Ascending aorta (tissue), 2 donors: ENCODE measurements at regions not wholly inside any gene's neighbourhood (a gene's known extent, or its start where the extent isn't known, plus 50 kb on each side); places are given as distances from the start of the nearest gene placed in this dataset.
"Not testable (repeated sequence)": the region's sequence is repeated elsewhere in the genome, so short reads cannot be mapped to it uniquely, and the experiment has no call there.

Experiments used
- DNase-seq, 2 donors: peaks; one replicate each; pipeline ENCODE4 v3.0.0-alpha.2; 2019; ENCODE audit warnings: low spot score in 2 of 2
- H3K27ac ChIP-seq, 2 donors: fragments of 200-600 bp; sonication (generic); one replicate each; pipeline ENCODE4 v1.5.1; 2016 to 2017; ENCODE audit warnings: mild to moderate bottlenecking in 1 of 2
- H3K27me3 ChIP-seq: fragments of 200-600 bp; sonication (generic); one replicate; pipeline ENCODE4 v1.5.1; 2017
- H3K36me3 ChIP-seq, 2 donors: fragments of 200-600 bp; sonication (generic); one replicate each; pipeline ENCODE4 v1.5.1; 2016
- H3K4me1 ChIP-seq, 2 donors: fragments of 200-600 bp; sonication (generic); one replicate each; pipeline ENCODE4 v1.5.1; 2016 to 2017; ENCODE audit warnings: mild to moderate bottlenecking in 1 of 2
- H3K4me3 ChIP-seq, 2 donors: fragments of 200-600 bp; sonication (generic); one replicate each; pipeline ENCODE4 v1.5.1; 2016 to 2017; ENCODE audit warnings: mild to moderate bottlenecking in 1 of 2
- H3K9me3 ChIP-seq, 2 donors: fragments of 200-600 bp; sonication (generic); one replicate each; pipeline ENCODE4 v1.5.1; 2016
- intact Hi-C: fragments of 100-400 bp; cut with DNase I; formaldehyde crosslinking; loops from one replicate; pipeline ENCODE4 v1.15.1; 2023
- TF ChIP-seq, protein P1 (sequence below), 3 experiments: fragments of 200-600 bp in 2 of 3; fragments of 450-650 bp in 1 of 3; sonication (generic) in 2 of 3; IDR thresholded peaks; one replicate each; pipeline ENCODE4 v1.5.1; 2016 to 2019; ENCODE audit warnings: antibody characterized with exemption in 3 of 3, mild to moderate bottlenecking in 1 of 3, moderate library complexity in 1 of 3

GRCh38 chr7:138247568-138248333 is 171.5 kb downstream of the AKR1D1 start:
- TF ChIP-seq, protein P1, sequence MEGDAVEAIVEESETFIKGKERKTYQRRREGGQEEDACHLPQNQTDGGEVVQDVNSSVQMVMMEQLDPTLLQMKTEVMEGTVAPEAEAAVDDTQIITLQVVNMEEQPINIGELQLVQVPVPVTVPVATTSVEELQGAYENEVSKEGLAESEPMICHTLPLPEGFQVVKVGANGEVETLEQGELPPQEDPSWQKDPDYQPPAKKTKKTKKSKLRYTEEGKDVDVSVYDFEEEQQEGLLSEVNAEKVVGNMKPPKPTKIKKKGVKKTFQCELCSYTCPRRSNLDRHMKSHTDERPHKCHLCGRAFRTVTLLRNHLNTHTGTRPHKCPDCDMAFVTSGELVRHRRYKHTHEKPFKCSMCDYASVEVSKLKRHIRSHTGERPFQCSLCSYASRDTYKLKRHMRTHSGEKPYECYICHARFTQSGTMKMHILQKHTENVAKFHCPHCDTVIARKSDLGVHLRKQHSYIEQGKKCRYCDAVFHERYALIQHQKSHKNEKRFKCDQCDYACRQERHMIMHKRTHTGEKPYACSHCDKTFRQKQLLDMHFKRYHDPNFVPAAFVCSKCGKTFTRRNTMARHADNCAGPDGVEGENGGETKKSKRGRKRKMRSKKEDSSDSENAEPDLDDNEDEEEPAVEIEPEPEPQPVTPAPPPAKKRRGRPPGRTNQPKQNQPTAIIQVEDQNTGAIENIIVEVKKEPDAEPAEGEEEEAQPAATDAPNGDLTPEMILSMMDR (IDR thresholded peaks at IDR 0.05) = no peak
- no peaks in the 10 kb centered on the region for H3K27me3 ChIP-seq
- H3K27ac ChIP-seq = no peak overlapping the region
- H3K4me3 ChIP-seq = no peak overlapping the region
- H3K9me3 ChIP-seq = peaks cover 0 to 3% of the 10 kb centered on the region in 2 donors
- intact Hi-C loops = no loop called here
- no peaks in the 10 kb centered on the region for H3K4me1 ChIP-seq
- no peaks in the 10 kb centered on the region for H3K36me3 ChIP-seq
- DNase-seq = no peak

GRCh38 chr7:138248609-138249008 is 172.3 kb downstream of the AKR1D1 start:
- TF ChIP-seq, protein P1 (IDR thresholded peaks at IDR 0.05) = no peak
- Histone ChIP-seq H3K36me3 (no peaks in the 10 kb centered on the region), H3K4me3 (no peak overlapping the region), H3K27ac (no peak overlapping the region), H3K9me3 (peaks cover 0 to 3% of the 10 kb centered on the region in 2 donors), H3K27me3 (no peaks in the 10 kb centered on the region), H3K4me1 (no peaks in the 10 kb centered on the region)
- intact Hi-C loops = no loop called here
- DNase-seq = no peak

DNA sequence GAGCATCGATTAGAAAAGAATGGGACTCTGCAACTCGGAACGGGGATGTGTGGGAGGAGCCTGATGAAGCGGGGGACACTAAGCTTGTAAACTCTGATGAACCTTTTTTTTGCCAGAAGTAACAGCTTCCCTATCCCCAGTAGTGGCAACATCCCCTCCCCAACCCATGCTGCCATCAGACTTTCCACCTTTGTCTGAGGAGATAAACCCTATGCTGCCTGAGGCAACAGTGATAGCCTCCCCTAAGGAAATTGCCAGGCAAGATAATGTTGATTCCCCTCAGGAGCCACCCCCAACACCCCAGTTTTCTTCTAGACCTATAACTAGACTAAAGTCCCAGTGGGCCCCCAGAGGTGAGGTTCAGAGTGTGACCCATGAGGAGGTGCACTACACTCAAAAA is 173.7 kb downstream of the AKR1D1 start:
- peaks cover 0 to 3% of the 10 kb centered on the region in 2 donors for H3K9me3 ChIP-seq
- no peaks in the 10 kb centered on the region for H3K36me3 ChIP-seq
- H3K4me1 ChIP-seq = no peaks in the 10 kb centered on the region
- no peak overlapping the region for H3K4me3 ChIP-seq
- DNase-seq = no peak
- H3K27me3 ChIP-seq = no peaks in the 10 kb centered on the region
- no peak overlapping the region for H3K27ac ChIP-seq
- TF ChIP-seq, protein P1 (IDR thresholded peaks at IDR 0.05) = no peak
- intact Hi-C loops = no loop called here

- H3K36me3 ChIP-seq, H3K27ac ChIP-seq, H3K4me3 ChIP-seq, H3K9me3 ChIP-seq, DNase-seq, H3K27me3 ChIP-seq, intact Hi-C loops, H3K4me1 ChIP-seq: not testable (repeated sequence)
Measured at GRCh38 chr7:138252666-138253065, 176.4 kb downstream of the AKR1D1 start.

- Histone ChIP-seq H3K9me3 (no peaks in the 10 kb centered on the region), H3K4me1 (no peaks in the 10 kb centered on the region), H3K27ac (no peak overlapping the region), H3K27me3 (no peaks in the 10 kb centered on the region), H3K36me3 (no peaks in the 10 kb centered on the region), H3K4me3 (no peak overlapping the region)
- TF ChIP-seq, protein P1 (IDR thresholded peaks at IDR 0.05) = no peak
- intact Hi-C loops = no loop called here
- no peak for DNase-seq
Measured at GRCh38 chr7:138254444-138254843, 178.2 kb downstream of the AKR1D1 start.

GRCh38 chr7:138257459-138258196 is 181.4 kb downstream of the AKR1D1 start:
- no peak for DNase-seq
- H3K4me1 ChIP-seq = no peaks in the 10 kb centered on the region
- no peaks in the 10 kb centered on the region for H3K36me3 ChIP-seq
- TF ChIP-seq, protein P1 (IDR thresholded peaks at IDR 0.05) = no peak
- no peaks in the 10 kb centered on the region for H3K9me3 ChIP-seq
- intact Hi-C loops = no loop called here
- no peak overlapping the region for H3K27ac ChIP-seq
- no peak overlapping the region for H3K4me3 ChIP-seq
- H3K27me3 ChIP-seq = no peaks in the 10 kb centered on the region
